DND-41 (cell line): ENCODE measurements at regions not wholly inside any gene's neighbourhood (a gene's known extent, or its start where the extent isn't known, plus 50 kb on each side); places are given as distances from the start of the nearest gene placed in this dataset.

Experiments
- EZH2 ChIP-seq: IDR thresholded peaks from 3 replicates; pipeline ENCODE4 v1.6.1; 2012; ENCODE audit warnings: borderline replicate concordance, low read depth, mild to moderate bottlenecking, moderate library complexity, low read length, inconsistent platforms; ENCODE audit not compliant: severe bottlenecking
- TF ChIP-seq, protein P1 (sequence below): IDR thresholded peaks from 2 replicates; pipeline ENCODE4 v1.5.1; 2012; ENCODE audit warnings: borderline replicate concordance, low read length, moderate library complexity, mild to moderate bottlenecking; ENCODE audit not compliant: poor library complexity, severe bottlenecking; ENCODE audit errors: extremely low read depth

- TF ChIP-seq, protein P1, sequence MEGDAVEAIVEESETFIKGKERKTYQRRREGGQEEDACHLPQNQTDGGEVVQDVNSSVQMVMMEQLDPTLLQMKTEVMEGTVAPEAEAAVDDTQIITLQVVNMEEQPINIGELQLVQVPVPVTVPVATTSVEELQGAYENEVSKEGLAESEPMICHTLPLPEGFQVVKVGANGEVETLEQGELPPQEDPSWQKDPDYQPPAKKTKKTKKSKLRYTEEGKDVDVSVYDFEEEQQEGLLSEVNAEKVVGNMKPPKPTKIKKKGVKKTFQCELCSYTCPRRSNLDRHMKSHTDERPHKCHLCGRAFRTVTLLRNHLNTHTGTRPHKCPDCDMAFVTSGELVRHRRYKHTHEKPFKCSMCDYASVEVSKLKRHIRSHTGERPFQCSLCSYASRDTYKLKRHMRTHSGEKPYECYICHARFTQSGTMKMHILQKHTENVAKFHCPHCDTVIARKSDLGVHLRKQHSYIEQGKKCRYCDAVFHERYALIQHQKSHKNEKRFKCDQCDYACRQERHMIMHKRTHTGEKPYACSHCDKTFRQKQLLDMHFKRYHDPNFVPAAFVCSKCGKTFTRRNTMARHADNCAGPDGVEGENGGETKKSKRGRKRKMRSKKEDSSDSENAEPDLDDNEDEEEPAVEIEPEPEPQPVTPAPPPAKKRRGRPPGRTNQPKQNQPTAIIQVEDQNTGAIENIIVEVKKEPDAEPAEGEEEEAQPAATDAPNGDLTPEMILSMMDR = no peak
- no peak for TF ChIP-seq EZH2
Measured at GRCh38 chr13:109974354-109974753, 188.0 kb upstream of the IRS2 start.
